Stimulated activated naive CD4-positive, alpha-beta T cell (primary cell): ENCODE measurements at regions not wholly inside any gene's neighbourhood (a gene's known extent, or its start where the extent isn't known, plus 50 kb on each side); places are given as distances from the start of the nearest gene placed in this dataset.
A peak's percentile ranks its signal among the peaks of the same experiment; 100 is the strongest.
"Not testable (repeated sequence)": the region's sequence is repeated elsewhere in the genome, so short reads cannot be mapped to it uniquely, and the experiment has no call there.

Source experiments
- DNase-seq, 6 experiments: peaks; one replicate each; lab custom pipeline; 2025; lab: John Stamatoyannopoulos, UW

DNA sequence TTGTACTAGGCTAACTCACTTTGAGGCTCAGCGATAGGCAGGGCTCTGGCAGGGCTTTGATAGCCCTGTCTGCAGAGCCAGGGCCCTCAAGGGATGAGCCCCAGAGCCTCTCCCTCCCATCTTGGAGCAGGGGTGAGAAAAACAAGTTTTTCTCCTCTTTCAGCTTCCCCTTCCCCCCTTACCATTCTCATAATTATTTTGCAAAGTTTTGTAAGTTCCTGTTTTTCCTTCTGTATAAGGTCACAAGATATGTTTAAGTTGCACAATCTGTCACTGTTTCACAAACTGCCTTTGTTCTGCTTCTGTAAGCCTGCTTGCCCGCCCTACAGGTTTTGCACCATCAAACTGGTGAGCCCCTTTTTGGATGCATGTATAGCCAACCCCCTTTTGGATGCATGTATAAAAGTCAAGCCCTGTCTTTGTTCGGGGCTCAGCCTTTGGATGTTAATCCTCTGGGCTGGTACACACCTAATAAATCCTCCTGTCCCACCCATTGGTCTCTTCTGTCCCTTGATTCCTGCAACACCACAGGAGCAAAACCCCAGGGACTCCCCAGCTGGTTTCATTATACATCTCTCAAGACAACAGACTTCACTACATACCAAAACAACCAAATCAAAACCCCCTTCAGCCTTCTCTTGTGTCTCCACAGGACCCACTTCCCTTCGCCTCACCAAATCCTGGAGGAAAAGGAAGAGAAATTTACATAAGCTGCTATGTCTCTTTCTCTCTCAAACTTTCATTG is 52.5 kb upstream of the RESF1 start:
- DNase-seq, result no peak

DNA sequence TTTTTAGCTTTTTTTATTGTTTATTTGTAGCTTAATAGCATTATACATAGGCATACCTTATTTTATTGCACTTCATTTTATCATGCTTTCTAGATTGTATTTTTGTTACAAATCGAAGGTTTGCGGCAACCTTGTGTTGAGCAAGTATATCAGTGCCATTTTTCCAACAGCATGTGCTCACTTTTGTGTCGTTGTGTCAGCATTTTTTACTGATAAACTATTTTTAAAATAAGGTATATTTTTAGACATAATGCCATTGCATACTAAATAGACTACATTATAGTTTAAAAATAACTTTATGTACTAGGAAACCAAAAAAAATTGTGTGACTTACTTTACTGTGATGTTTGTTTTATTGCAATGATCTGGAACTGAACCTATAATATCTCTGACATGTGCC is 56.2 kb upstream of the RESF1 start:
- DNase-seq, result no peak

DNA sequence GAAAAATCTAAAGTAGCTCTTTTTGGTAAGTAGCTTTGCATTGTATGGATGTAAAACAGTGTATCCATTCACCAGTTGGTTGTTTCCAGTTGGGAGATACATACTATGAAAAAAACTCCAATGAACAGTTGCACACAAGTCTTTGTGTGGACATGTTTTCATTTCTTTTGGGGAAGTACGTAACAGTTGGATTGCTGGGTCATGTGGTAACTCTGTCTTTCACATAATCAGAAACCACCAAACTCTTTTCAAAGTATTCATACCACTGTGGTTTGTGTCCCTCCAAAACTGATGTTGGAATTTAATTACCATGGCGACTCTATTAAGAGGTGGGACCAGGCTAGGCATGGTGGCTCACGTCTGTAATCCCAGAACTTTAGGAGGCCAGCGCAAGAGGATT is 58.9 kb upstream of the RESF1 start:
- no peak for DNase-seq

DNA sequence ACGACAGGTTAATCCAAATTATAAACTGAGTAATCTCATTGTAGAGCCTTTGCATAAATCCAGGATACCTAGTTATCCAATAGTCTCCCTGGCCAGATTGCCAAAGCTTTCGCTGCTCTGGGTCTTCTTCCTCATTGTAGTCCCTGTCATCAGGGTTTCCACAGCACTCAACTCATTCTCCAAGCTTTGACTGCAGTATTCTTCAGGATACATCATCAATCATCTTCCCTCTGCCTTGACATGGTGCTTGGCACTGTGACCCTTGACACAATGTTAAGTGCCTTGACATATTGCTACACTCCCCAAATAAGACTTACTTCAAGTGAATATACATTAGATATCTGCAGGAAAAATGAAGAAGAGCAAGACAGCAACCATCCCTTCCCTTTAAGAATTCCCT is 60.1 kb upstream of the RESF1 start:
- no peak for DNase-seq

DNA sequence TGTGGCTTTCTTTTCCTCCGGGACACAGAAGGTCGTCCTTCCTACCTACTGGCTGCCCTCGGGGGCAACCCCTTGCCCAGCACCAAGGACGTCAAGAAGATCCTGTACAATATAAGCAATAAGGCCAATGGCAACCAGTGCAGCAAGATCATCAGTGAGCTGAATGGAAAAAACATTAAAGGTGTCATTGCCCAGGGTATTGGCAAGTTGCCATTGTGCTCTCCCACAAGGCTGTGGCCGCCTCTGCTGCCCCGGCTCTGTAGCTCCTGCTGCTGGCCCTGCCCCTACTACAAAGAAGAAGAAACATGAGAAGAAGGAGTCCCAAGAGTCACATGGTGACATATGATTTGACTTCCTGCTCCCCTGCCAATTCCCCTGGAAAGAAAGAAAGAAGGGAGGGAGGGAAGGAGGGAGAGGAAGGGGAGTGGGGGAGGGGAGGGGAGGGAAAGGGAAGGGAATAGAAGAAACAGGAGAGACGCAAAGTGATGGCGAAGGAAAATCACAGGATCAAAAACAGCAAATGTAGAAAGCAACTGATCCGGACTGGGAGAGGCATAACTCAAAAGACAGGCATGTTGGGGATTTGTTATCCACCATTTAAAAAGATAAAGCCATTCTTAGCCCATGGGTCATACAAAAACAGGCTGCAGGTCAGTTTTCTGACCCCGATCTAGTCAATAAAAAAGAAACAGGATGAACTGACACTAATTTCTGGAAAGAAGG is 61.3 kb upstream of the RESF1 start:
- DNase-seq, result no peak

DNA sequence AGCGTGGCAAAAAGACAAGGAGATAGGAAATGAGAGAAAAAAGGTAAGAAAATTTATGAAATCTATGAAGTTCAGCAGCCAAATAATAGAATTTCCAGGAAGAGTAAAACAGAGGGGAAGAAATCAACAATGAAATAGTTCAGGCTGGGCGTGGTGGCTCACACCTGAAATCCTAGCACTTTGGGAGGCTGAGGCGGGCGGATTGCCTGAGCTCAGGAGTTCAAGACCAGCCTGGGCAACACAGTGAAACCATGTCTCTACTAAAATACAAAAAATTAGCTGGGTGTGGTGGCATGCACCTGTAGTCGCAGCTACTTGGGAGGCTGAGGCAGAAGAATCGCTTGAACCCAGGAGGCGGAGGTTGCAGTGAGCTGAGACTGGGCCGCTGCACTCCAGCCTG is 62.1 kb upstream of the RESF1 start:
- DNase-seq, result peak in 1 of 6 experiments; percentile 2

DNA sequence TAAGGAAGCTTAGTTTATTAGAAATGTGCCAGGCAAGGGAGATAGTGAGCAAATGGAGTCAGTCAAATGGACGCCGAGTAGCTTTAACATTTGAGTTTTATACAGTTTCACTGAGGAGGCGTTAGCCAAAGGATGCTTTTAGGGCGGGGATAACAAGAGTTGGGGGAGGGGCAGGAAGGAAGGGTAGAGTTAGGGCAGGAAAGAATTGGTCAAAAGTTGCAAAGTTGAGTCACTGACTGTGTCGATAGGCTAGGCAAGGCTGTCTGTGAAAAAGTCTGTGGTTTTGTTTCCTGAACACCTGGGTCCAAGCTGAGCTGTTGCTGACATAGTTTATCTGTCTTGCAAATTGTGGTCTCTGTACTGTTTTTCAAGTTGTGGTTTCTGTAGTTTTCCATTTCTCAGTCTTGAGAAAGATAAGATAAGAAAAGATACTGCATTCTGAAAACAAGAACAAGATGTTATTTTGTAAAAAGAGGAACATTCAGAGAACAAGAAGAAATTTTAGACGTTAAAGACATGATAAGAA is 62.6 kb upstream of the RESF1 start:
- peak; percentile 42 to 94 (median 82) for DNase-seq

DNA sequence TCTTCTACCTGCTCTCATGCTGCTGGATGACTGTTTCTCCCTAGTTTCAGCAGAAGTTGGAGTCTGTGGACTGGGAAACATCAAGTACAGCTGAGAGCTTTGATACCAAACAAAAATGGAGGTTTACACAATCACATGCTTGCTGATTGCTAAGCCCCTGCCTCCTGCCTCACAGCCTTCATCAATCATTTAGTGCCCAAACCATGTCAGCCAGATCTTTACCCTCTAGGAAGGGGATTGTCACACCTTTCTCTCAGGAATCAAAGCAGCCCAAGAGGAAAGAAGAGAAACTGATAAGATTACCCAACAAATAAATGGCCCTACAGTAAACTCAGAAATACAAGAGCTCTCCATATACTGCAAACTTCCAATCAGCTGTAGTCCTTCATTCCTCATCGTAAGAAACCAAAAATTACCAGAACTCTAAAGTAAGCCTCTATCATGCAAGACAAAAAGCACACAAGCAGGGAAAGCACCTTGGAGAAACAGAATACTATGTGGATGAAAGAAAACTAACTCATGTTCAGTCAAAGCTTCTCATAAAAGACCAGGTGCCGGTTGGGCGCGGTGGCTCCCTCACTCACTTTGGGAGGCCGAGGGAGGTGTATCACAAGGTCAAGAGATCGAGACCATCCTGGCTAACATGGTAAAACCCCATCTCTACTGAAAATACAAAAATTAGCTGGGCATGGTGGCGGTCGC is 63.6 kb upstream of the RESF1 start:
- no peak for DNase-seq

DNA sequence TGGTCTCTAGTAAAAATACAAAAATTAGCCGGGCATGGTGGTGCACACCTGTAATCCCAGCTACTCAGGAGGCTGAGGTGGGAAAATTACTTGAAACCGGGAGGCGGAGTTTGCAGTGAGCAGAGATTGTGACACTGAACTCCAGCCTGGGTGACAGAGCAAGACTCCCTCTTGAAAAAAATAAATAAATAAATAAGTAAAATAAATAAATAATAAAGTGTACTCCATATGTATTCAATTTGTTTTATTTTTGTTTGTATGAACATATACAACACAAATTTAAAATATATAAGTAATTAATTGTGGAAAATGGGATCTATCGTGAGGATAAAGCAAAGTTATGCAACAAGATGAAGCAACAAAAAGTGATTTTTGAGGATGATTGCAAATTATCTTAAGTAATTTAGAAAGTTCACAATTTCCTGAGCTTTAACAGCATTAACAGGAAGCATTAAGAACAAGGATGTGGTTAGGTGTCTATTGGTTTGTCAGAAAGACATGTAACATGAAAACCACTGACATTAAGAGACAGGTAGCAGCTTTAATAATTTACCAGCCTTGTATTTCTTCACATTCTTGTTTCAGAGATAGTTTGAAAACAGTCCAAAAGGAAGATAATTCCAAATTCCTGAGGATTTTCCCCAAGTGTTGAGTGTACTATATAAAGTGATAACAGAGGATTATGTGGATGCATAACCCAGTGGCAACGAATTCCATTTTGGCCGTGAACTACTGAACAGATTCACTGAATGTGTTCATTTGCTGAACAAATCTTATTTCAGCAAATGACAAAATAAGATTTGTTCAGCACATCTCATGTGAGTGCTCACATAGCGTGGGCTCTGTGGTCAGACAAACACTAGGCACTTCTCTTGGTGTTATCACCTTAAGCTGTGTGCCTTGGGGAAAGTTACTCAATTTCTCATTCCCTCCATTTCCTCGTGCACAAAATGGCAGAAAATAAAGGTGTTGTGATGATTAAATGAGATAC is 68.6 kb upstream of the RESF1 start:
- peak in 3 of 6 experiments; percentile 69 to 72 (median 69) for DNase-seq

DNA sequence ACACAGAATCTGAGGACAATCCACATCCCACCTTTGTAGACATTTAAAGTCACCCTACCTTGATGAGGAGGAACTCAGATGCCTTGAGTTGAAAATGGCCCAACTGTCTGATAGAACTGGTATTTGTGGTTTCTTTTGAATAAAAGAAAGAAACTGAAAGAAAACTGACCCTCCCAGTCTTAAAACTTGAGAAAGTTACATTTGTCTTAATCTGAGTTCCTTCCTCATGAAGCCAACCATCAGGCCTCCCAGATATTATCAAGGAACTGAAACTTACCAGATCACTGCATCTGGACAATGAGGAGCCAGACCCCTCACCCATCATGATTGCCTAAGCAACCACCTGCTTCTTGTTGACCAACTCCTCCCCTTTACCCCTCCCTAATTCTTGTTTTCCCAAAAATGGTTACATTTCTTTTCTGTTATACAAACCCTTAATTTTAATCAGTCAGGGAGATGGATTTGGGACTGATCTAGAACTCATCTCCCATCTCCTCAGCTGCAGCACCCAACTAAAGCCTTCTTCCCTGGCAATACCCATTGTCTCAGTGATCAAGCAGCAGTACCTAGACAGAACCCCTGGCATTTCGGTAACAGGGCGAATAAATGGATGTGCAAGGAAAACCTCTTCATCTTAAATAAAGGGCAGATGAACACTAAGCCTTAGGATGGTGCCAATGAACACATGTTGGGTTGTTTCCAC is 72.0 kb upstream of the RESF1 start:
- no peak for DNase-seq

DNA sequence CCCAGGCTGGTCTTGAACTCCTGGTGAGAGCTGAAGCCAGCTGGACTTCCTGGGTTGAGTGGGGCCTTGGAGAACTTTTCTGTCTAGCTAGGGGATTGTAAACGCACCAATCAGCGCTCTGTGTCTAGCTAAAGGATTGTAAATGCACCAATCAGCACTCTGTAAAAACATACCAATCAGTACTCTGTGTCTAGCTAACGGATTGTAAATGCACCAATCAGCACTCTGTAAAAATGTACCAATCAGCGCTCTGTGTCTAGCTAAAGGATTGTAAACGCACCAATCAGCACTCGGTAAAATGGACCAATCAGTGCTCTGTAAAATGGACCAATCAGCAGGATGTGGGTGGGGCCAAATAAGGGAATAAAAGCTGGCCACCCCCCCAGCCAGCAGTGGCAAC is 76.5 kb upstream of the RESF1 start:
- DNase-seq, result not testable (repeated sequence)

DNA sequence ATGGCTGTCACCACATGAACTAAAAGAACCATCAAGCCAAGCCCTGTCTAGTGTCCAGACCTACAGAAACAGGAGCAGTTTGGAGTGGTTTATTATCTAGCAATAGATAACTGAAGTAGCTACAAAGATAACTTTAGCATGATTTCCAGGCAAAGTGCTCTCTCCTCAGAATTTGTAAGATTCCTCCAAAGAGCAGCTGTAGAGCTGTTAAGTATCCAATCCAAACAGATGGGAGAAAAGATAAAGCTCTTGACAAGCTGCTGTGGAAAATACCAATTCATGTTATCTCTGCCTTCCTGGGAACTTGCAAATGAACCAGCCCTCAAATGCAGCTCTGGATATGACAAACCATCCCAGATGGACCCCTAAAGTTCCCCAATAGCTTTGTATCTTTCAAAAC is 78.9 kb upstream of the RESF1 start:
- no peak for DNase-seq

DNA sequence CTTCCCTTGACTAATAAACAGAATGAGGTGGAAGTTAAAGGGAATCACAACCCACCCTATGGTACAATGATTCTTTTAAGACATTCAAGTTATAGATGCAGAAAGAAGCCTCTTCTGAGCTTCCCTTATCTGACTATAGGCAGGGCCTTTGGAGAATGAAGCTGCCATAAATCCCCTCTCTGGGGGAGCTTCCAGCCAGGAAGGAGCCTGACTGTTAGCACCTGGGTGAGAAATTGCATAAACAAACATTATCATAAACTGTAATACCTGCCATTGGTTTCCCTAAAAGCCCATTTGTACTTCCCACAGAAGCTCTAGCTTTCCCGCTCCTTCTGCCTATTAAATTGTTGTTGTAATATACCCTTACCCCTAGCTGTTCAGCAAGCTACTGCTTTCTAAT is 81.3 kb upstream of the RESF1 start:
- no peak for DNase-seq

DNA sequence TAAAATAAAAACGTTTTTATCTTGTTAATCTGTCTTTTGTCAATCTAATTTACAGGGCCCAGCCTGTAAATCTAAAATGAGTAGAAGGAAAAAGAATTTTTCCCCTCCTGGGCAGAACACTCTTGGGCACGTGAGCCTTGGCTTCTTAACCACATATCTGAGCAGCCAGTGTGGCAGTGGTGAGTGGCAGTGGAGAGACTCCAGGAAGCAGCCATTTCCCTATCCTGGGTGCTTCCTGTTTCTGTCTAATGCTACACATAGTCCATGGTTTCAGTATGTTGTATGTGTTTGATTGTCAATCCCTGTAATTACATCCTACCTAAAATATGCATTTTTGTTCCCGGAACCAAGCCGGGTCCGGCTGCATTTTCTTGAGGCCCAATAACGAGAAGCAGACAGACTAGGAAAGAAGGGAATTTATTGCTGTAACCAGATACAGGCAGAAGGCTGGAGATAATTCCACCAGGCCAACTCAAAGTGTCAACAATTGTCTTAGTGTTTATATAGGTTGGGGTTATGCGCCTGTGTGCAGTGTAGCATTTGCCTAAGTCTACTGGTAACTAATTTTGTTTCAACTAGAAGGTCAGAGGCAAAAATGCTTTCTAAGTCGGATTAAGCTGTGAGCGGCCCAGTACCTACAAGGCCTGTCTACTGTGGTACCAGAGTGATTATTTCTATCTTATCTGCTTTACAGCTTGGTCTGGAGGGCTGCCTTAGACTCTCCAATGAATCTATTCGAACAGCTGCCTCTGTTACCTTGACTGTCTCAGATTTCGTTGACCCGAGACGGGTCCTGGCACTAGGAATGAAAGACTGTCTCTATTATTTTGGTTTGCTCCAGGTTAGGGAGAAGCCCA is 82.4 kb upstream of the RESF1 start:
- no peak for DNase-seq

DNA sequence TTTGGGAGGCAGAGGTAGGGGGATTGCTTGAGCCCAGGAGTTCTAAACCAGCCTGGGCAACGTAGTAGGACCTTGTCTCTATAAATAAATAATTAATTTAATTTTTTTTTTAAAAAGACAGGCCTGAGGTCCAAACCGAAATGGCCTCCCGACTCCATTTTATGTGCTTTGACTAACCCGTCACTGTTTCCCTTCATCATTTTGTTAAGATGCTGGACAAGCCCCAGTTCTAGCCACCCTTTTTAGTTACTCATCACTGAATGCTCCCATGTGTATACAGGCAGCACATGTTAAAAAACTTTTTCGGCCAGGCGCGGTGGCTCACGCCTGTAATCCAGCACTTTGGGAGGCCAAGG is 83.6 kb upstream of the RESF1 start:
- no peak for DNase-seq

DNA sequence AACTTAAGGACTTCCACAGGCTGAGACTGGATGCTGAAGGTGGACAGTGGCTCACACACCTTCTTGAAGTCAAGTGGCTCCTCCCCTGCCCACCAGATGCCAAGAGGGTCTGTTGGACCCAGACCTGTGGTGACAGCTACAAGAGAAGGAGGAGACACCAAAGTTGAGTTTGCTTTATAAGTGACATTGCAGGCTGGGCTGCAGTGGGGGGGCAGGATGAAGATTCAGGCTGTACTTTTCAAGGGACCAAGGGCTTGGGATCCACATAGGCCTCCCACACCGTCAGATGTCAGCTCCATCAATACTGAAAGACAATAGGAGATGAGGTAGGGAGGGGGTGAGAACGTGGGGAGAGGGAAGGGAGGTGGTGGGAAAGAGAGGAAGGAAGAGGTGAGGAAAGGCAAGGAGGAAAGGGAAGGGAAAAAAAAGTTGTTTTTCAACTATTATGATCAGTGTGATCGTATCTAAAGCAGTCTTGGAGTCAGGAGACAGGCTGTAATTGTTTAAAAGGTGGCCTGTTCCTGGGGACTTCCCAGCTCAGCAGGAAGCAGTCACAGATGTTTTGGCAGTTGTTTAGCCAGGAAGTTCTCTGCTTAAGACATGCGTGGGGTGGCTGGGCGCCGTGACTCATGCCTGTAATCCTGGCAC is 84.1 kb upstream of the RESF1 start:
- DNase-seq, result peak; percentile 30 to 71 (median 56)

DNA sequence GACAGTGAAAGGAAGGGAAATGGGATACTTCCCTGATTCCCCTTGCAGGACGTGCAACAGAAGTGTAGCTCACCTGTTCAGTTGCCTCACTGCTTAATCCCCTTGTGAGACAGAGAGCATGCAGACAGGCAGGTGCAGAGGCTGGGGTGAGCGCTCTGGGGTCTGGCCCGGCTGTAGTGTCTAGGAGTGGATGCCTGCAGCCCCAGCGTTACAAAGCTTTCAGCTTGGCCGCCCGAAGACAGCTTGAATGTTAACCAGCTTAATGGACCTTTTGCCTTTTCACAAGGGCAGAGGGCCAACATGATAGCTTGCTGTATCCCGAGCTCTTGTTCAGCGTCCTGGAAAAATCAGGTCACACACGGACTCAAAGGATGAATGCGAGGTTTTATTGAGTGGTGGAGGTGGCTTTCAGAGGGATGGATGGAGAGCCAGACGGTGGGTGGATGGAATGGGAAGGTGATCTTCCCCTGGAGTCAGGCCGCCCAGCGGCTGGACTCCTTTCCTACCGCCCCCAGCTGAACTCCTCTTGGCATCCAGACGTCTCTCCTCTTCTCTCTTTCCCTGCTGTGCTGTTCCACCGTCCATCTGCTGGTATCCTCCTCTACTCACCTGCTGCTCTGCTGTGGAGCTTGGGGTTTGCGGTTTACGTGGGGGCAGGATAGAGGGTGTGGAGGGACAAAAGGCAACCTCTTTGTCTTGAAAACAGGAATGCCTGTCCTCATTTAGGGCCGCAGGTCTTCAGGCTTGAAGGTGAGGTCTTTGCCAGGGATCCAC is 86.2 kb upstream of the RESF1 start:
- no peak for DNase-seq

DNA sequence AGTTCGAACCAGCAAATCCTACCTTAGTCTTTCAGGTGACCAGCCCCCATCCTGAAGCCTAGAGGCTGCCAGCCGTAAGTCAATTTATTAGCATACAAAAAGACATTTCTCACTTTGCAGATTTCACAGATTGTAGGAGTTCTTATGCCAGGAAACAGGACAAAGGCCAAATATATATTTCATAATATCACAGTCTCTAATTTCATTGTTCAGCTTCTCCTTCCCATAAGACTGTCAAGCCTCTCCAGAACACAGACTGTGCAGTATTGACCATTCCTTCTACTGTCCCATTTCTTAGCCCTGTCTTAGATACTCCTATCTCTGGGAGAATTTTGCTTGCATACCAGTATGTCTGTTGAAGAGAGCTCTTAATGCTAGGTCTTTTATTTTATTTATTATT is 89.2 kb upstream of the RESF1 start:
- no peak for DNase-seq

DNA sequence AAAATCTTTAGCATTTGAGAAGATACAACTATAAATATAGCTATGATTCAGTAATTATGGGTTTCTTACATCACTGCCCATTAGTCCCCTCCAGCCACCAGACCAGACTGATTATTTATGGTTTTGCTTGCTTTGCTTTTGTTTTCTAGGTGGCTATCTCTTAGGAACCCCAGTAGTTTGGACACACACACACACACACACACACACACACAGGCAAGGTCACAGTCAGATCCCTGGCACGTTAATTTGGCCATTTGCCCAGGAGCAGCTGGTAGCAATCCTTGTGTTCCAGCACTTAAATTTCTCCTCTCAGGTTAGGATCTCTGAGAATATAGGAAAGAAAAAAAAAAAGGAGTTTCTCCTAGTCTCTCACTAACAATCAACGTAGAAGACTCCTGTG is 90.2 kb upstream of the RESF1 start:
- DNase-seq, result no peak
